HG03469 (cell line): ENCODE measurements at regions not wholly inside any gene's neighbourhood (a gene's known extent, or its start where the extent isn't known, plus 50 kb on each side); places are given as distances from the start of the nearest gene placed in this dataset.

Experiments
- ATAC-seq: cut with Tn5 transposase; IDR thresholded peaks from one replicate; pipeline ENCODE4 v1.9.1; 2021; ENCODE audit warnings: mild to moderate bottlenecking, moderate library complexity, moderate number of reproducible peaks; ENCODE audit not compliant: unreplicated experiment

DNA sequence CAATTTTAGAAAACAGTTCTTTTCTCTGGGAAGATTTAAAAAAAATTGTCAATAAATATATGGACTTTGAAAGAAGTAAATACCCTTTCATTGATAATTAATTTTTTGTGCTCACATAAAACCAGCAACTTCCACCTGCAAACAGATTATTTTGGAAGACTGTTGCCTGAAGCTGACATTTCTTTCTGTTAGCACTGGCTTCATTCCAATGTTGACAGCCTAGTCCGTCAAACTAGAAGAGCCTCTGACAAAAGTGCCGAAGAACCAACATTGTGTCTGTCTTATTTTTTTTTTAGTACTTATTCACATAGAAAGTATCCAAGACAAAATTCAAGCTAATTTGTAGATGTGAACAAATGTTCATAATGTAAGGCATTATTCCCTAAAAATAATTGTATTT, 108.6 kb upstream of the TMEM161B start:
- no peak for ATAC-seq

DNA sequence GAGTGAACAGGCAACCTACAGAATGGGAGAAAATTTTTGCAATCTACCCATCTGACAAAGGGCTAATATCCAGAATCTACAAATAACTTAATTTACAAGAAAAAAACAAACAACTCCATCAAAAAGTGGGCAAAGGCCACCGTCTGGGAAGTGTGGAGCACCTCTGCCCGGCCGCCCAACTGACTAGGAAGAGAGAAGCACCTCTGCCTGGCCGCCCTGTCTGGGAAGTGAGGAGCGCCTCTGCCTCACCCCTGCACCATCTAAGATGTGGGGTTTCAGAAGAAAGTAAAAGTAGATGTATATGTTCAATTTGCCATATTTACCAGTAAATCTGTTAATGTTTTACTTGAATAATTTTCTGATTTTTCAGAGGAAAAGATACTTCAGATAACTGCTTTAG, 108.1 kb upstream of the TMEM161B start:
- ATAC-seq = no peak

DNA sequence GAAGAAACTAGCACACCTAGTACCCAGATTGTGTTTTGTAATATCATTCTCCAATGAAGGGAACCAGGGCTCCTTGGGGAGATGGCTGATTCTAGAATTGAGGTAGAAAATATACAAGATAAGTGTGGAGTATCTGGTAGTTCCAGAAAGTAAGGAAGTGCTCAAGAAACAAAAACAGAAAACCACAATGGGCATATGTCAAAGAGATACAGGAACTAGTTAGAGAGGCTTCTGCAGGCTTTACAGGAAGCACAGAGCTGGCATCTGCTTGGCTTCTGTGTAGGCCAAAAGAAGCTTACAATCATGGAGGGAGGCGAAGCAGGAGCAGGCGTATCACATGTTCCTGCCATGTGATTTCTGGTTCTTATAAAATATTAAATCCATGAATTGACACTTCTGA, 105.7 kb upstream of the TMEM161B start:
- ATAC-seq = no peak

DNA sequence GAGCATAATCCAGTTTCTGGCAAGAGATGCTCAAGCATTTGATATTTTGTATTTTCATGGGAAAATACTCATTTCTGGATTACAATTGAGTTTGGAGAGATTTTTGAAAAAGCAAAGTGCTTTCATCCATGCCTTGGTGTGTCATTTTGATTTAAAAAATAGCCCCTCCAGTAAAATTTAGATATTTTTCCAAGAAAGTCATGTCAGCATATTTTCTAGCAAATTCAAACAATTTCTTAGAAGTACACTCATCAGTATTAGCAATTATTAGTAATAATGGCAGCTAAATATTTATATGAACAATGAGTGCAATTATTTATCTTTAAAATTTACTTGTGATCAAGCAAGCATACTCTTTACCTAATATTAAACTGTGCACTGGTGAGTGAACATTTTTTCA, 102.2 kb upstream of the TMEM161B start:
- ATAC-seq = no peak

DNA sequence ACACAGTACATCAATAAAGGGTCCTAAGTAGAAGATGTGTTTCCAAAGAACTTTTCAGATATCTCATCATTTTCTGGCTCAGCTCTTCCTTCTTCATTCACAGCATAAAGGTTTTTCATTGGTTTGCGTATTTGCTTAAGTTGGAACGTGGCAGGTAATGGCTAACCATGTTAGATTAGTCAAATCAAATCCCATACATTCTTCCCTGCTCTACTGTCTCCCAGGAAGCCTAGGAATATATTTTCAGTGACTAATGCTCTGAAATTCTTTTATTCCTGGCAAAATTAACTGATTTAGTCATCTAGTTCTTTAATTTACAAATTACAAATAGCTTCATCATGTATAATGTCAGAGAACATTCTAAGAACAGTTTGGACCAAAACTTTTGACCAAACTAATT, 99.6 kb upstream of the TMEM161B start:
- no peak for ATAC-seq

DNA sequence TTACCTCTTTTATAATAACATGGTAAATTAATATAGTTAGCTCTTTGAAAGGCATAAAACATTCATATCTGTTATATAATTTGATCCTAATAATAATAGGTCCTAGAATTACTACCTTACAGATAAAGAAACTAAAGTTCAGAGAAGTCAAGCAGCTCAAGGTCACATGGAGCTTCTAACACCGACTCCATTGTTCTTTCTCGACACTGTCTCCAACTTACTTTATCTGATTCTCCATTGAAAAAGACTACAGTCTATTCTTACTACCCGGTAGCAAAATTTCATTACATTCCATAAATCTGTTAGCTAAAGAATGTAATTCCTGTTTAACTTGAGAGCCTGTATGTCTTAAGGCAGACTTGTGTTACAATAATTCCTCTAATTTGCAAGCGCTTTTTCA, 96.3 kb upstream of the TMEM161B start:
- no peak for ATAC-seq

DNA sequence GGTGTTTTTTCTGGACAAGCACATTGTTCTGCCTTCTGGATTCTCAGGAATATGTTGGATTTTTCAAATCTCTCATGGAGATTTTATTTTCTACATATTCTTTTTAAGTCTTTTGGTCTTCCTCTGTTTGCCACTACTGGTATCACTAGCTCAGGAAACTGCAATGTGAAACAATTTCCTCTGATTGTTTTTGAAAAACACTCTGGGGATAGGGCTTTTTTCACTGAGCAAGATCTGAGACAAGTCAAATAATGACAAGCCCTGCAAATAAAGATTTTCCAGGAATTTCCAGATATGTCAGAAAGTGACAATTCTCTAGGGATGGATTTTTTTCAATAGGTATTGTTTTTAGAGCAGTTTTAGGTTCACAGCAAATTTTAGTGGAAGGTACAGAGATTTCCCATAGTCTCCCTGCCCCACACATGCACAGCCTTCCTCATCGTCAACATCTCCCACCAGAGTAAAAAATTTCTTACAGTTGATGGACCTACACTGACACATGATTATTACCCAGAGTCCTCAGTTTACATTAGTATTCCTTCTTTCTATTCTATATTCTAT, 86.9 kb upstream of the TMEM161B start:
- no peak for ATAC-seq

DNA sequence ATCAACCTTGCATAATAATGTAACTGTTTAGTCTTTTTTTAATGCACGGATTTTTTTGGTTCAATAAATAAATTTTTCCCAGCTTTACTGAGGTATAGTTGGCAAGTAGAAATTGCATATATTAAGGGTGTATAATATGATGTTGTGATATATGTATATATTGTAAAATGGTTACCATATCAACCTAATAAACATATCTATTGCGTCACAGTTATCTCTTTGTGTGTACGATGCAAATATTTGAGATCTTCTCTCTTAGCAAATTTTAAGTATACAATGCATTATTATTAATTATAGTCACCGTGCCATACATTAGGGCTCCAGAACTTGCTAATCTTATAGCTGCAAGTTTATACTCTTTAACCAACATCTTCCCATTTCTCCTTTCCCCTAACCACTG, 57.2 kb upstream of the TMEM161B start:
- ATAC-seq = no peak

DNA sequence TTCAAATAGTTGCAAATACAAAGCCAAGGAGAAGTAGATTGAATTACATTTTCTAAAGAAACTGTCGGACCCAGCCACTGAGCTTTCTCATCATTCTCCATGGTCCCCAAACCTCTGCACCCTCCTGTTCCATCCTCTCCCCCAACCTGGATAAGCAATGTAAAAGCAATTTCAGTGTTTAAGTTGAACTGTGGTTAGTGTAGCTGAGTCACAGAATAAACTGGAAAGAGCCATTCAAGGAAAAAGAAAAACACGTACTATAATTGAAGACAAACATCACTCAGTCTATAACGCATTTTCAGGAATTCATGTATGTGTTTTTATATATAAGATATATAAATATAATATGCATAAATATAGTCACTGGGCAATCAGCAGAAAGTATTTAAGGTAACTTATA, 54.1 kb upstream of the TMEM161B start:
- no peak for ATAC-seq
